Hypothalamus (tissue), 51 donors: ENCODE measurements at regions not wholly inside any gene's neighbourhood (a gene's known extent, or its start where the extent isn't known, plus 50 kb on each side); places are given as distances from the start of the nearest gene placed in this dataset.

Source experiments
- DNase-seq, 51 donors: peaks; one replicate each; lab custom pipeline; 2025; lab: John Stamatoyannopoulos, UW

- no peak for DNase-seq
These were observed 89.1 kb upstream of the NANOS1 start for GRCh38 chr10:118940386-118940785.

GRCh38 chr10:118943253-118943652 lies 86.3 kb upstream of the NANOS1 start:
- DNase-seq = no peak

- no peak for DNase-seq
These were observed 84.4 kb upstream of the NANOS1 start for GRCh38 chr10:118944959-118945633.

GRCh38 chr10:118948786-118949185 lies 80.7 kb upstream of the NANOS1 start:
- DNase-seq = peak in 1 of 51 donors; percentile 3

GRCh38 chr10:118950190-118950680 lies 79.3 kb upstream of the NANOS1 start:
- DNase-seq = no peak

GRCh38 chr10:118950997-118951637 lies 78.4 kb upstream of the NANOS1 start:
- DNase-seq = no peak

GRCh38 chr10:118952493-118953295 lies 76.8 kb upstream of the NANOS1 start:
- no peak for DNase-seq

- DNase-seq = peak in 21 of 51 donors; percentile 8 to 67 (median 35)
These were observed 75.7 kb upstream of the NANOS1 start for GRCh38 chr10:118953598-118954393.

- no peak for DNase-seq
These were observed 74.0 kb upstream of the NANOS1 start for GRCh38 chr10:118955531-118955930.

- DNase-seq = no peak
These were observed 73.3 kb upstream of the NANOS1 start for GRCh38 chr10:118955951-118956801.

- no peak for DNase-seq
These were observed 72.6 kb upstream of the NANOS1 start for GRCh38 chr10:118956802-118957442.

GRCh38 chr10:118957443-118957825 lies 72.1 kb upstream of the NANOS1 start:
- no peak for DNase-seq

- DNase-seq = no peak
These were observed 71.5 kb upstream of the NANOS1 start for GRCh38 chr10:118957966-118958365.

GRCh38 chr10:118958559-118958958 lies 71.0 kb upstream of the NANOS1 start:
- DNase-seq = no peak

GRCh38 chr10:118958984-118959925 lies 70.3 kb upstream of the NANOS1 start:
- DNase-seq = peak in 18 of 51 donors; percentile 8 to 58 (median 21)

- DNase-seq = no peak
These were observed 69.1 kb upstream of the NANOS1 start for GRCh38 chr10:118960157-118961090.

- DNase-seq = no peak
These were observed 68.1 kb upstream of the NANOS1 start for GRCh38 chr10:118961436-118961835.
